H1 (cell line): ENCODE measurements at regions not wholly inside any gene's neighbourhood (a gene's known extent, or its start where the extent isn't known, plus 50 kb on each side); places are given as distances from the start of the nearest gene placed in this dataset.

ENCODE experiments used
- EZH2 ChIP-seq: fragments of 200-600 bp; sonication (generic); IDR thresholded peaks from 2 replicates; pipeline ENCODE4 v1.7.1; 2012; ENCODE audit warnings: low read depth, mild to moderate bottlenecking, moderate library complexity, low read length, inconsistent platforms; ENCODE audit not compliant: severe bottlenecking
- KDM5A ChIP-seq: fragments of 200-600 bp; IDR thresholded peaks from 2 replicates; pipeline ENCODE4 v1.7.1; 2012; ENCODE audit warnings: mild to moderate bottlenecking, low read length, inconsistent platforms, mixed read lengths
- NANOG ChIP-seq: IDR thresholded peaks from 2 replicates; pipeline ENCODE4 v1.6.1; 2011; ENCODE audit warnings: low read length, low read depth, mild to moderate bottlenecking, inconsistent platforms; ENCODE audit not compliant: insufficient read depth, poor library complexity, severe bottlenecking
- POLR2A ChIP-seq, 2 experiments: IDR thresholded peaks; 1 replicate in 1 of 2; 2 replicates in 1 of 2; pipeline ENCODE4 v1.6.1; 2011; ENCODE audit warnings: low read depth in 2 of 2, low read length in 2 of 2, mild to moderate bottlenecking in 2 of 2; ENCODE audit errors: control extremely low read depth in 1 of 2
- RNF2 ChIP-seq: fragments of 200-900, 300-1000 bp; sonication (generic); IDR thresholded peaks from 2 replicates; pipeline ENCODE4 v1.7.1; 2016; ENCODE audit warnings: borderline replicate concordance, low read depth, mild to moderate bottlenecking, antibody characterized with exemption, low read length; ENCODE audit not compliant: poor library complexity, severe bottlenecking; ENCODE audit errors: missing control alignments
- SIN3A ChIP-seq, 2 experiments: IDR thresholded peaks in 1 of 2; conservative IDR thresholded peaks in 1 of 2; 2 replicates each; pipeline ENCODE4 v1.6.1; 2011 to 2012; ENCODE audit warnings: low read length in 2 of 2, improper control_type of control experiment in 1 of 2, low read depth in 1 of 2, mild to moderate bottlenecking in 1 of 2
- SRF ChIP-seq: IDR thresholded peaks from 2 replicates; pipeline ENCODE4 v1.6.1; 2011; ENCODE audit warnings: mild to moderate bottlenecking, low read depth, low read length, moderate library complexity
- TF ChIP-seq, protein P1 (sequence below), 3 experiments: IDR thresholded peaks; 1 replicate in 2 of 3; 2 replicates in 1 of 3; pipeline versions ENCODE4 v1.5.1 to v1.6.1; 2011; ENCODE audit warnings: low read length in 3 of 3, mild to moderate bottlenecking in 3 of 3, inconsistent platforms in 2 of 3, low read depth in 1 of 3, moderate library complexity in 1 of 3; ENCODE audit not compliant: insufficient read depth in 1 of 3; ENCODE audit errors: control extremely low read depth in 1 of 3

DNA sequence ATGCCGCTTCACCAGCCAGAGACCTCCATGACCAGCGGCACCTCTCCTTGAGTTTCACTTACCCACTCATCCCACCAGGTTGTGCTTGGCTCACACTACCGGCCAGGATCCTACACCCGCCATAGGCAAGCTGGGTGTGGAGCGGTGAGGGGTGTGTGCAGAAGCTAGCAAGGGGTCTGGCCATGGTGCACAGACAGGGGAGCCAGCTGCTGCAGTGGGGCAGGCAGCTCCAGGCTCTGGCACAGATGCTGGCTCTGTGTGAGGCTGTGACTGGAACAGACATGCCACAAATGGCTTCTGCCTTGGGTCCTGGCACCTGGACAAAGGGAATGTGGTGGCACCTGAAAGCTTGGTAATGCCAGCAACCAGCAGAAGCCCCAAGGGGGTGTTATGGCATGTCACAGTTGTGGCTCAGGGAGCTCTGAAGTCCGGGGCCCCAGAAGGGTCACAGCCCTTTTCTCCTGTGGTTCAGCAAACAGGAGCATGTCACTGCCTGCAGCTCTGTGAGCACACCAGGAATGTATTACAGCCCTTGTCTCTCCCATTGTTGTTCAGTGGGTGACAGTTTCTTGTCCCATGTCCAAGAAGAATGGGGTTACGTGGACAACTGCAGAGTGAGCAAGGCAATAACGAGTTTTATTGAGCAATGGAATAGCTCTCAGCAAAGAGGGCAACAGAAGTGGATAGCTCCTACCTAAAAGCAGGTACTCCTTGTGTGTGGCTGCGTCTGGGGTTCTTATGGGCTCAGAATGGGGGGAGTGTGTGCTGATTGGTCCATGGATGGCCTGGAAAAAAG, 2791.0 kb upstream of the PCDH20 start:
- TF ChIP-seq, protein P1, sequence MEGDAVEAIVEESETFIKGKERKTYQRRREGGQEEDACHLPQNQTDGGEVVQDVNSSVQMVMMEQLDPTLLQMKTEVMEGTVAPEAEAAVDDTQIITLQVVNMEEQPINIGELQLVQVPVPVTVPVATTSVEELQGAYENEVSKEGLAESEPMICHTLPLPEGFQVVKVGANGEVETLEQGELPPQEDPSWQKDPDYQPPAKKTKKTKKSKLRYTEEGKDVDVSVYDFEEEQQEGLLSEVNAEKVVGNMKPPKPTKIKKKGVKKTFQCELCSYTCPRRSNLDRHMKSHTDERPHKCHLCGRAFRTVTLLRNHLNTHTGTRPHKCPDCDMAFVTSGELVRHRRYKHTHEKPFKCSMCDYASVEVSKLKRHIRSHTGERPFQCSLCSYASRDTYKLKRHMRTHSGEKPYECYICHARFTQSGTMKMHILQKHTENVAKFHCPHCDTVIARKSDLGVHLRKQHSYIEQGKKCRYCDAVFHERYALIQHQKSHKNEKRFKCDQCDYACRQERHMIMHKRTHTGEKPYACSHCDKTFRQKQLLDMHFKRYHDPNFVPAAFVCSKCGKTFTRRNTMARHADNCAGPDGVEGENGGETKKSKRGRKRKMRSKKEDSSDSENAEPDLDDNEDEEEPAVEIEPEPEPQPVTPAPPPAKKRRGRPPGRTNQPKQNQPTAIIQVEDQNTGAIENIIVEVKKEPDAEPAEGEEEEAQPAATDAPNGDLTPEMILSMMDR (IDR thresholded peaks at IDR 0.05; ENCODE audit: control extremely low read depth in 1 of 3, insufficient read depth in 1 of 3, low read depth in 1 of 3, low read length in 3 of 3) = no peak
- TF ChIP-seq RNF2 (no peak), EZH2 (no peak), KDM5A (no peak), NANOG (no peak), SIN3A (conservative IDR thresholded peaks at IDR 0.05 in 1 of 2, IDR thresholded peaks at IDR 0.05 in 1 of 2; ENCODE audit: low read depth in 1 of 2, low read length in 2 of 2) (no peak), POLR2A (IDR thresholded peaks at IDR 0.05; ENCODE audit: control extremely low read depth in 1 of 2, low read depth in 2 of 2, low read length in 2 of 2) (no peak), SRF (no peak)
